ENCODE measurements at regions not wholly inside any gene's neighbourhood (a gene's known extent, or its start where the extent isn't known, plus 50 kb on each side); places are given as distances from the start of the nearest gene placed in this dataset.

DNA sequence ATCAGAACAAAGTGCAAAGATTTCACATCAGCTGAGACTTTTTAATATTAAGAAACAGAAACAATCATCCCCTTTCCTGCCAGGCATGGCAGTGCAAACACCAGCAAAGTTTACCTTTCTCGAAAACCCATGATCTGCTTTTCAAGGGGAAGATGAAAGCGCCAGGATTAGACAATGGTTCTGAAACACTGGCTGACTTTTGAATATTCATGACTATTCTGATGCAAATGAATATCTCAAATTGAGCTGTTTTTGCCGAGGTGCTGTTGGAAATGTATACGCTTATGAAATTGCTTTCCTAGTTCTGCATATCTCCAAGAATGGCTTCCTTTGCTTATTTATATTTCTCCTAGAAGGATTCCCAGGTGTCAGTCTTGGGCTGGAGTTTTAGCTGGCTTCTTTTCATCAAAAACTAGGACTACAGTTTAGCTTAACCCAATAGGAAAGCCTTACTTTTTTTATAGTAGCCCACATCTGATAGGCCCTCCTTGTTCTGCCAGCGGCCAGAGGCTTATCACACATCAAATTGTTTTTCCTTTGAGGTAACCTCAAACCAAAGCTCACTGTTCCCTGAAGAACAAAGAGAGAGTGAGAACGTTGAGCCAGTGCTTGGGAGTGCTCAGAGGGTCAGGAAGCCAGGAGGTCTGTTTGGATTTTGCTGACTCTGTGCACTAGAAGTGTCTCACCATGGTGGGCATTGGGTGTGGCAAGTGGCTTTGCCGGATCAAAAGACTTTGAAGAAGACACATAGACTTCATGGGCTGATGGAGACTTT is 74.0 kb upstream of the PLCL2 start:
- DNase-seq = no peak

DNA sequence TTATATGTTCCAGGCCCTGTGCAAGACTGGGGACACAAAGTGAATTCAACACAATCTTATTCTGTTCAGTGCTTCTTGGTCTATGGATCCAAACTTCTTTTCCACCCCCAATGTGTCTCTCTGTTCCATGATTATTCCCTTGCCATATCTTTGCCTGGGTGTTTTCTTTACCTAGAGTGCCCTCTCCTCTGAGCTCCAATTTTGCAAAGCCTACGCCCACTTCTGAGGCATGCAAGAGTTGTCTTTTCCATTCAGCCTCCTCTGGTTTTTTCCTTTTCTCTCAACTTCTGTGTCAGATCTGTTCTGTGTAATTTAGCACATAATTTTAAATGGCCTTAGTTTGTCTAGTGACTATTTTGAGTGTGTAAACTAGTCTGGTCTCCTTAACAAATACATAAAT is 72.8 kb upstream of the PLCL2 start:
- DNase-seq = no peak

DNA sequence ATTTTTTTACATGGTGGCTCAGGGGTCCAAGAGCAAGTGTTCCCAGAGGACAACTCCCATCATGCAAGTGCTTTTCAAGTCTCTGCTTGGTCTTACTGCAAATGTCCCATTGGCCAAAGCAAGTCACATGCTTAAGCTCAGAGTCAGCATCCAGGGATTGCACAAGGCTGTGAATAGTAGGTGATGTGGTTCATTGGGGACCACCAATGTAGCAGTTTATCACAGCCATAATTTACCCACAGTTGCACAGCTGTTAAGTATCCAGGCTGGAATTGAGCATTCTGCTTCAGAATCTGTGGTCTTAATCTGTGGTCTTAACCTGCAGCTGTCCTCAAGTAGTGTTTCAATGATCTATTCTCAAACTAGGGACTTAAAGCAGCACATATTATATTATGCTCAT is 71.4 kb upstream of the PLCL2 start:
- no peak for DNase-seq

DNA sequence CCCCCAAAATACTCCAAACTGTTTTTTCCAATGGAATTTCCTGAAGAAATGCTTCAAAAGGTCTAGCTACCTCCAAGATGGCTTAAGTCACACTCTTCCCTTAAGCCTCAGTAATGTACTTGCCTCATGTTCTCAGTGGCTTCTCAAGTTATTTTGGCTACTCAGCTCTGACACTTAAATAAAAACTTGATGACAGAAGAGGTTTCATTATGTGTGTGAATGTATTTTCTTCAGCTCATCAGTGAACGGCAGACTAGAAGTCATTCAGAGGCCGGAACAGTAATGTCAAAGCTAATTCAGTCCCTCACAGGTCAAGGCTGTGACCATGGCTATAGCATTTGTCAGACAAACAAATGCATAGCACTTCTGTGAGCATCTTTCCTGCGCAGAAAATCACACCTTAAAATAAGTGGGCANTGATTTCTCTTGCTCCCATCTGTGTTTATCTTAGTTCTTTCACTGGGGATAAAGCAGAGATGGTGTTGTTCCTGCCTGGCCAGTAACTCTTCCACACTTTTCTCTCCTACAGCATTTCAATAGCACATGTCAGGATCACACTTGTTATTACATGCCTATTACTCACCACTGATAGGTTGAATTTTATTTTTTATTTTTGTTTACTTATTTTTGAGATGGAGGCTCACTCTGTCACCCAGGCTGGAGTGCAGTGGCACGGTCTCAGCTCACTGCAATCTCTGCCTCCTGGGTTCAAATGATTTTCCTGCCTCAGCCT is 68.5 kb upstream of the PLCL2 start:
- DNase-seq = no peak

DNA sequence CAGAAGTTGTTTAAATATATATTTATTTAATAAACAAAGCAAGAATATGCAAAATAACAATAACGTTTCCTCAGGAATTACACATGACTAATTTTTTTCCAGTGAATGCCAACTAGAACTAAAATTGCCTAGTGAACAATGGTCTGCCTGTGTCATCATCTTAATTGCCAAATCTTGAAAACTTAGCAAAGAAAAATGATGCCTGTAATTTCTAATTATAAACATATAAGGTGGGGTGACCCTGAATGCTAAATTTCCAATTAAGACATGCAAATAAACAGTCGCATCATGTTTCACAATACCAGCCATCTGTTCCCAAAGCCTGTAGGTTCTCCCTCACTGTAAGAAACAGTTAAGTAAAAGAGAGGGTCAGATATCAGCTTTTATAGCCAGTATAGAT is 67.6 kb upstream of the PLCL2 start:
- DNase-seq = peak; percentile 46

DNA sequence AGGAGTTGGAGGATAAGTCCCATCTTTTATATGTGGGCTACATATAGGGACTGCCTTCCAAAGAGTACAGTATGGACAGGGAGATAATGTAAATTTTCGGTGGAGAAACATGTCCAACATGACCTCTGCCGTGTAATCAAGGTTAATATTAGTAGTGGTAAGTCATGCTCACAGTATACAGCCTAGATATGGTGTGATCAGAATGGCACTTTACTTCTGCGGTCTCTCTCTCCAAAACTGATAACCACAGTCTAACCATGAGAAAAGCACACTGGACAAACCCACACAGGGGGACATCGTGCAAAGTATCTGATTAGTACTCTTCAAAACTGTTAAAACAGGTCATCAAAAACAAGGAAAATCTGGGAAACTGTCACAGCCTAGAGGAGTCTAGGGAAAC is 66.6 kb upstream of the PLCL2 start:
- no peak for DNase-seq

DNA sequence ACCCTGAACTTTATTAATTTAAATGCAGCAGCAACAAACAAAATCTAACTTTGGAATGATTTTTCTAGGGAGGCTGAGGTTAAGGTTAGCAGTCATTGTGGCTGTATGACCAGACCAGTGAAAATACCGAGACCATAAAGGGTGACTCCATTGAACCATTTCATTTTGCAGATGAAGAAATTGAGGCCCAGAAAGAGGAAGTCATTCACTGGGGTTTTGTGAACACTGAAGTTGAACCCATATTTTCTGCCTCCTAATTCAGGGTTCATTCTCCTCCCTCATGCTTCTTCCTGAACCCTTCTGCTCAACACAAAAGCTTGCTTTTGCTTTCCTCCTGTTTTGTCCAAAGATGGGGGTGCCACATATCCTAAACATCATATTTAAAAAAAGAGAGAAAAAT is 65.8 kb upstream of the PLCL2 start:
- no peak for DNase-seq

DNA sequence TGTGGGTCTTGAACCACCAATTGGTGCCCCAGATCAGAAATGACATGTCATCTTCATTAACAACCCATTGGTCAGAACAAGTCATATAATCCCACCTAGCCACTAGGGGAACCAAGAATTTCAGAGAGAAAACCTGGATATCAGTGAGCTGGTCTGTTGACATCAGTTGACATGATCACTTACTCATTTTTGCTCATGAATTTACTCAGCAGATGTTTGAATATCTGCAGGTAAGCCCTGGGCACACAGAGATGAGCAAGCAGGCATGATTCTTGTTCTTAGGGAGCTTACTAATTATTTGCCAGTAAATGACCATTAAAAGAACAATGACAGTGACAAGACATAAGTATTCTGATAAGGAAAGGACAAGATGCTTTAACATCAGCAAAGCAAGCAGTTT is 64.3 kb upstream of the PLCL2 start:
- DNase-seq = no peak

DNA sequence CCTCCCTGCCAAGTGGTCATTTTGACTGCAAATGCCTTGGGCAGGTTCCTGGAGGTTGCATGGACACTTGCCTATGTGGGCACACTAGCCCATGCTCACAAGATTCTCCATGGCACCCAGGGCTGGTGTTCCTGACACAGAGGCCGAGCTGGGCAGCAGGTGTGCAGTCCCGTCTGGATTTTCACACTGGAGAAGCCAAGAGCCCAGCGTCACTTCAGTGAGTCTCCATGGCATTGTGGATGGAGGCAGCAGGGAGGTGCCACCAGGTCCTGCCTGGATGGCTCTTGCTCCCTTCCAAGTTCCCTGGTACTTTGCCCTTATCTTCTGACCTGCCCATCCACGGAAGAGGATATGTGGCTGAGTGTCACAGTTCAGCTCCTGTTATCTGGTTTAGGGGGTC is 63.7 kb upstream of the PLCL2 start:
- no peak for DNase-seq

DNA sequence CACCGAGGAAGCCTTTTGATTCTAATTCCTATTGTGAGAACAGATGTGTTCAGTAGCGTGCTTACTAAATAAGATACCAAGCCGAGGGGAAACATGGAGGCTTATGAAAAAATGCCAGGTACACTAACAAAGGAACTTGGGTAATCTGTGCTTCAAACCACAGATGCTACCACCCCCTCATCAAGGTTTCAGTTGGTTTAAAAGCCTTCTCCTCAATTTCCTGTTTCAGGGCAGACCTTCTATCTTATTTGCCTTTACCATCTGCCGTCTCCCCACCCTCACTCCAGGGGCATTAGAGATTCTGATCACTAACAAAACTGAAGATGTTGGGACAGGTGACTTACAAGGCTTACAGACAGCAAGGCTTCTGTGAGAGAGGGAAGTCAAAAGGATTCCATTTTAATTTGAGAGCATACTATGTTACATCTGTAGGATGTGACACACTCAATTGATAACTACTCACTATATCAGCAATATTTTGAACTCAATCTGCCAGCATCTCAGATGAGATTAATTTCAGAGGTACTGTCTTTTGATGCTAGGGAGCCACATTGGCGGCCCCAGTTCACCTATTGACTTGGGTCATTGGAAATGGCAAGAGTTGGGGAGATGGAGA is 60.6 kb upstream of the PLCL2 start:
- peak; percentile 87 for DNase-seq

DNA sequence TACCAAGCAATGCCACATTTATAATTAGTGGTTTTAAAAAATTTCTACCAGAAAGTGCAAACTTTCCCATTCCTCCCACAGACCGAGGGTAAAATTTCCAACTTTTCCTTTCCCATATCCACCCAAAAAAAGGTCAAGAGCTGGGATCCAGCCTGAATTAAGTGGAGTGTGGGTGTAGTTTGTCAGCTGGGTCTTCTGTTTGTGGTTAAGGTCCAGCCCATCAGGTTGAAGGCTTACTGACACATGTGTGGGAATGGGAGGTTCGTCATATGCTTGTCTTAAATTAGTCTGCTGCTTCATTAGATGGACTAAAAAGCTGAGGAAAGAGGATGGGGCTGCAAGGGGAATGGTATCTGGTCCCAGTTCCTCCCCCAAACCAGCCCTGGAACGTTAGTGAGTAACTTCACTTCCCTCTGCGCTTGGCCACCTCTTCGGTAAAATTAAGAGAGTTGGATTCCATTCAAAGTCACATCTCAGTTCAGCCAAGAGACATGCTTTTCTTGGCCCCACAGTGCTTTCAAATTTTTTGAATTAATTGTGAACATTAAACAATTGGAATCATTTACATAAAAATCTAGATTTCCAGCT is 59.0 kb upstream of the PLCL2 start:
- DNase-seq = no peak

DNA sequence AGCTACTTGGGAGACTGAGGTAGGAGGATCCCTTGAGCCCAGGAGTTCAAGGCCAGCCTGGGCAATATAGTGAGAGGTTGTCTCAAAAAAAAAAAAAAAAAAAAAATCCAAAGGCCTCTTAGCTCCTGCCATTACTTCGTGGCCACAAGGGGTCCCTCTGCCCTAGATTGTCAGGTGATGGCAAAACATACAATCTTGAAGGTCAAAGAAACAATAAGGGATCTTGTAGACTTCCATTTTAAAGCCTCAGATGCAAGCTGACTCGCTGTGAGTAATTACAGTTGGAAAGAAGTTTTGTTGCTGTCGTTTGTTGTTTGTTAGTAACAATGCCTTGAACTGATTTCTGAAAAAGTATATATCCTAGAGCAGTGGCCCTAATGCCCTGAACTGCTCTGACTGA is 55.9 kb upstream of the PLCL2 start:
- DNase-seq = no peak

DNA sequence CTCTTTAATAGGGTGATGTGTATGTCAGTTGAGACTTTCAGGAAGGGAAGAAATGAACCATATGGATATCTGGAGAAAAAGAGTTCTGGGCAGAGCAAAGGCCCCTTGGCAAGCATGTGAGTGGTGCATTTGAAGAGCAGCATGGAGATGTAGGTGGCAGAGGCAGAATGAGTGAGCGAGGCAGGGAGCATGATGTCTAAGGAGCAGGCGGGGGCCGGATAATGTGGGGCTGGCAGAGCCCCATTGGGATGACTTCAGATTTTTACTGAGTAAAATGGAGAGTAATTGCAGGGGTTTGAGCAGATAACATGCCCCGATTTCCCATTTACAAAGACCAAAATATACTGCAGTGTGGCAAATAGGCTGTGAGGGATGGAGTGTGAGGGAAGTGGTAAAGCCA is 52.9 kb upstream of the PLCL2 start:
- DNase-seq = no peak

DNA sequence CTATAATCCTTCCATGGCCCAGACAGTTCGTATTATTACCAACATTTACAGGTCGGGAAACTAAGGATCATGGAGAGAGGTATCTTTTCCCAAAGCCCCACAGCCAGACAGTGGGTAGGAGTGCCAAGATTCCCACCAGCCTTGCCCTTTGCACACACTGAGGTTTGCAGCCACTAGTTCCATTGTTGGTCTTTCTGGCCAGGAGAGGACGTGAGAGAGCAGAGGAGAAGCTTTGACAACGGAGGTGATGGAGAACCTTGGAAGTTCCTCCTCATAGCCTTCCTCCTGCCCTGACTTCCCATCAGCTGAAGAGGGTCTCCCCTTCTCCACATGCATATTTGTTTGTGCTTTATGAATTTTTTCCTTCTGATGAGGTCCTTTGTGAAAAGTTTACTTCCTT is 50.5 kb upstream of the PLCL2 start:
- DNase-seq = no peak

DNA sequence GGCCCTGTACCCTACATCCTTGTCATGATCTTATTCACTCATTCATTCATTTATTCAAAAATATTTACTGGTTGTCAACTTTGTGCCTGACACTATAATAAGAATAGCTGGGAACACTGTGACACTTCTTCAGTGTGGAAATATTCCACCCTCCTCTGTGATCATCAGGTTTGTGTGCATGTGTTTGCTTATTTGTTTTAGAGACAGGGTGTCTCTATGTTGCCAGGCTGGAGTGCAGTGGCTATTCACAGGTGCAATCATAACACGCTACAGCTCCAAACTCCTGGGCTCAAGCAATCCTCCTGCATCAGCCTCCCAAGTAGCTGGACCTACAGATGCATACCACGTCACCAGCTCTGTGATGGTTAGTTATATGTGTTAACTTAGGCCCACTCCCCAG is 50.0 kb upstream of the PLCL2 start:
- DNase-seq = no peak

Data from NCI-H524 treated with DMSO at 0.1 percent for 48 hours (cell line).